HG02623 (cell line): ENCODE measurements at regions not wholly inside any gene's neighbourhood (a gene's known extent, or its start where the extent isn't known, plus 50 kb on each side); places are given as distances from the start of the nearest gene placed in this dataset.

ENCODE experiments used
- ATAC-seq: cut with Tn5 transposase; IDR thresholded peaks from one replicate; pipeline ENCODE4 v1.9.1; 2021; ENCODE audit warnings: moderate library complexity; ENCODE audit not compliant: unreplicated experiment

DNA sequence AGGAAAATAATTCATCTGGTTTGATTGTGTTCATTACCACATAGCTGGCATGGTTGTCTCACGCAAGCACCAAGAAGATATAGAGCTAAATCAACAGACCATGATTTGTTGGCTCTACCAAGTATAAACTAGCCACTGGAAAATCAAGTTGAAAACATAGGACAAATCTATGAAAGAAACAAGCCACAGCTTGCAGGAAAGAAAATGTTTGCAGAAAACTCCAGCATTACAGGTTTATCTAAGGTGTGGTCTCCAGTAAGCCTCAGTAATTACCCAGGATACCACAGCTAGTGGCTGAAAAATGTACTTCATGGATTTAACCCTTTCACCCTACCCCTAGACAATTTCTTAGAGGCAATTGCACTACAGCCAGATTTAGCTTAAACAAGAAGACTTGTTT, 340.6 kb downstream of the SOX2 start:
- ATAC-seq = no peak

DNA sequence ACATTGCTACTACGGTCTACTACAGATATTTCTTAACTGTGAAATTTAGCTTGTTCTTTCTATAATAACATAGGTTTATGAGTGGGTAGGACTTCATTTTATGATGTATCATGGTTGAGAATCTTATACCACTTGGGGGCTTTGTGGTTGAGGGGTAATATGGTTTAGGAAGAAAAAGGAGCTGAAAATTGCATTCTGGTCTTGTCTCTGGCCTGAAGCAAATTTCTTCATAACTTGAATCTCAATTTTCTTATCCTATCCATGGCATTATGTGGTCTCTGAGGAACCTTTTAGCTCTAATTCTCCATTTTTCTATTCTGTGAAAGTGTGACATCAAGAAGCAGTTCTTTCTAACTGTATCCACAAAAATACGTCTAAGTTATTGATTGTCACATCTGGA, 341.0 kb downstream of the SOX2 start:
- ATAC-seq = no peak

DNA sequence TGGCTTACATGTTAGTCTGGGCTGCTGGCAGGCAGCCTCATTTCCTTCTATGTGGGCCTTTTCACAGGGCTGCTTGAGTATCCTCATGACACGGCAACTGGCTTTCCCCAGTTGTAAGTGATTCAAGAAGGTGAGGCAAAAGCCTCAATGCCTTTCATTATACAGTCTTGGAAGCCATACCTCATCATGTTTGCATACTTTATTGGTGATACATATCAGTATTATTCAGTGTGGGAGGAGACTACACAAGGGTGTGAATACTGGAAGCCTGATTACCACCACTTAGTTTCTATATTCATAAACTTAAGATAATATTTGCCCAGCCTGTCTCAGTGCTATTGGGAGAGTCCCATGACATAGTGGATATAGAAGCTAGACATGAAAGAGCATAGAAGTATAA, 346.8 kb downstream of the SOX2 start:
- no peak for ATAC-seq

GRCh38 chr3:182063742-182064141, 352.0 kb downstream of the SOX2 start:
- no peak for ATAC-seq

GRCh38 chr3:182067423-182067822, 355.7 kb downstream of the SOX2 start:
- no peak for ATAC-seq

GRCh38 chr3:182078316-182078715, 366.6 kb downstream of the SOX2 start:
- ATAC-seq = no peak

DNA sequence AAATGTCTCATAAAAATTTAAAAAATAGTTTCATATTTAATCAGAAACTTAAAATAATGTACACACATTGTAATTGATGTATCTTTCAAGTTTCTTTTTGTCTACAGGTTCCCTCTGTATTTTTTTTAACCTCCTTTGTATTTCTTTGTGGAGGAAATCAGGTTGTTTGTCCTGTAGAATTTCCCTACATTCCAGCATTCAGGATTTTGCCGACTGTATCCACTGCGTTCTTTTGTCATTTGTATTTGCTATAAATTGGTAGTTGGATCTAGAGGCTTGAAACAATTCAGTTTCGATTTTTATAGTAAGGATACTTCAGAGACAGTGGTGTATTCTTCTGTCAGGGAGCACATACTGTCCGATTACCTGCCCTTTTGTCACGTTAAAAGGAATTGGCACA, 367.2 kb downstream of the SOX2 start:
- no peak for ATAC-seq

DNA sequence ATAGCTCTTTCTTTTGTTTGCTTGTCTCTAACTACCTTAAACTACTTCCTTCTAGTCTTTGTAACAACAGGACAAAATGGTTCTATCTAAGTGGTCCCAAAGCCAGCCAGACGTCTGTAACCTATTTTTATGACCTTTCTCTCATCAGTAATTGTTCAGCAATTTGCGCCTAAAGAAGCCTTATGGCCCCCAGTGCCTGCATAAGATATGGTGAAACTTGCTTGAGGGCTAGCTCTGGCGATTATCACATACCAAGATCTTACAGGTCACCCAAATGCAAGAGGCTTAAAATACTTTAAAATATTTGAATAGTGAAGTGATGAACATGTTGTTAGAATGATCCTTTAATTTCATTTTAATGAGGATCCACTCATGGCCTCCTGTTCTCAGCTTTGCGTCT, 369.4 kb downstream of the SOX2 start:
- ATAC-seq = no peak

DNA sequence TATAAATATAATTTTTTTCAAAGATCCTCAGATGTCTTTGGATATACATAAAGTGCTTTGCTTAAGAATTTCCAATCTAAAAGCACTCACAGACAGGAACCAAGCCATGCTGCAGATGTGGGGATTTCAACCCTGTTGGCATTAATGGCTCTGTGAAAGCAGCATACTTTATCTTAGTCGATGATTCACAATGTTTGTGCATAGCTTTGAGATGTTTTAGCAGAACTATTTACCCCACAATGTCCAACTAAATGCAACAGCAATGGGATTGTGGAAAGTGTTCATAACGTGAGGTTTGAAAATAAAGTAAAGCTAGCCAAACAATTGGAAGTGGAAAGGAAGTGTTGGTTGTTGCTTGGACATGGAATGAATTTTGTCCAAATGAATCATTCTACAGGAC, 371.4 kb downstream of the SOX2 start:
- no peak for ATAC-seq

DNA sequence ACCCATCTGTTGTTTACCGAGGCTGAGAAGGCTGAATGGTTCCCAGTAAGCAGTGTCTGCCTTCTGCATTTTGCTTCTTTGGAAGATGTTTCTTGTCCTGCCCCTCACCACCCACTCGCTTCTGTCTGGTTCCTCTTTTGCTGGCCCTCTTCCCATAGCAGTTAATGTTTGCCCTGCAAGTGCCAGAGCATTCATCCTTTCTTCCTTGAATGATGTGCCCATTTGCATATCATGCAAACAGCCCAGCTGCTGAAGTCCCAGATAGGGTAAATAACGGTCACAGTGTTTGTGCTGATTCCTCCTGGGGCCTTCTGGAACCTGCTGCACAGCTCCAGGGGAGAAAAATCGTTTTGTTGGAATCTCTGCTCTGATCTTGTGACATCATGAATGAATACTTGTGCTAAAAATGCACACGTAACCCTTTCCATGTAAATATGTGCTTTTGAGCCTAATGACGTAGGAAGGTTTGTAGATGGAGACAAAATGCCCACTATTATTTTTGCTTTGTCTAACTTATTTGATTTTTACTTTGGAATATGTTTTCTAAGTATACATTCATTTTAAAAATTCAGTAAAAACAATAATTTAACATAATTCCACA, 381.0 kb downstream of the SOX2 start:
- peak; percentile 50 for ATAC-seq

DNA sequence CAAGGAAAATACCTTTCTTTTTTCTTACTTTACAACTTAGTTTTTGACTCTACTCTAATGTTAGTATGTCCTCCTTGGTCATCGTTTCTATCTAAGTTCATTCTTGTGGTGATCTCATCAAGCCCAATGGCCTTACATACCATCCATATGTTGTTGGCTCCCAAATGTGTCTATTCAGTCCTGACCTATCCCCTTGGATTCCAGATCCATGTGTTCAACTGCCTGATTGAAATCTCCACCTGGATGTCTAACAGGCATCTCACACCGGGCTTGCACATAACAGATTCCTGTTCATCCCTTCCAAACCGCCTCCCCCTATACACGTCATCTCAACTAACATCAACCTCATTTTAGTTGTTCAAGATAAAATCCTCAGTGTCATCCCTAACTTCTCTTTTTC, 382.6 kb downstream of the SOX2 start:
- no peak for ATAC-seq

DNA sequence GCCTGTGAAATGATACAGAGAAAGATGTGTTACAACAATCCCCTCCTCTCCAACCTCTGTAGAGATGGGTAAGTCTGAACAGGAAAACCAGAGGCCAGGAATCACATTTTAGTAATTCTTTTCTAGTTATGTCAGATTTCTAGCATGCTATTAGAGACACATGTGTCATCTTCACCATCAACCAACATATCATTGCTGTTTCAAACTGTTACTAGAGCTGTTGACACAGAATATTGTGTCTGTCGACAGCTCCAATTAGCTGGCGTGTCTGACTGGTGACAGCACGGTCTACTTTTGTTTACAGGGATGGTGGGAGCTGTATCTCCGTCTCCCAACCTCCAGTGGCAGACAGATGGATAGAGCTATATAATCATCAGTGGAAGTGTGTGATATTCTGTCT, 393.2 kb downstream of the SOX2 start:
- no peak for ATAC-seq

DNA sequence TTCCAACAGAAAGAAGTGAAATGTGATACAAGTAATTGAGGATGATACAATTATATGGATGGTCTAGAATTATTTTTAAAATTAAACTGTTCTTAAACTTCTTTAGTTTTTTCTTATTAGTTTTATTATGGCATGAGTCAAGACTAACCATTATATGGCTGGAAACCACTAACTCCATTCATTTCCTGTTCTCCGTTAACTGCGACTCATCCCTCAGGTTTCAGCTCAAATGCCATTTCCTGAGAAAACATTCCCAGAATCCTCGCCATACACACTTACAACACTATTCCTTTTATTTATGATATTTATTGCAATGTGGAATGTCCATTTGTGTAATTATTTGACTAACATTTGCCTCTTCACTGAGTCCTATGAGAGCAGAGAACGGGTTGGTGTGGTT, 394.1 kb downstream of the SOX2 start:
- ATAC-seq = no peak

DNA sequence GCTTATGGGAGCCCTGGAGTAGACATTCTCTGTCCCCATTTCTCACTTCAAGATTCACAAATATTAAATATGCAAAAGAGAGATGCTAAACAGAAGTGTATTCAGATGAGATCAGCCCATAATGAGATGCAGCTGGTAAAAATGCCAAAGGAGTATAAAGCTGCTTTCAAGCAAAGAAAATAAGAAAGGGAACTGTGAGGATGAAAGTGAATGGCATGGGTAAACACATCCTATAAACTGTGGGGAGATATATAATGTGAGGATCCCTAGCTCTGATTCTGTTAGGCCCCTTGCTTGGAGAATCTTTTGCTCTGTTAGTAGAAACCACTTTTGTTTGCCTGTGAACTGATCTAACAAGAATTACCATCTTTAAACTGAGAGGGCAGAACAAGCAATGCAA, 396.6 kb downstream of the SOX2 start:
- no peak for ATAC-seq

DNA sequence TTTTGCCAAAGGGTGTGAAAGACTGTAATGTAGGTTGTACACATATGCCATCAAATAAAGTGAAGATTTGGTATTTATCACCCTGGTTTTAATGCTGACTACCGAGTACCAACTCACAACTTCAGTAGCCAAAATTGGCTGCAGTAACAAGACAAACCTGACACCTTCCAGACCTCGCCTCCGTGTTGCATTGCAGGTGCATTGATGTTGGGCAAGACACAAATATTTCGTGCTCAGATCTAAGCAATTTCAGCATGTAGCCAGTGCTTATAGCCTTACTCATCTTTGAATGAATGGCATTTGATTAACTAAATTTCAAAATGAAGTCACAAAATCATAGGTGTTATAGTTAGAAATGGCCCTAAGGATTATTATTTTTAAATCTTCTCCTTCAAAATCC, 400.2 kb downstream of the SOX2 start:
- no peak for ATAC-seq

DNA sequence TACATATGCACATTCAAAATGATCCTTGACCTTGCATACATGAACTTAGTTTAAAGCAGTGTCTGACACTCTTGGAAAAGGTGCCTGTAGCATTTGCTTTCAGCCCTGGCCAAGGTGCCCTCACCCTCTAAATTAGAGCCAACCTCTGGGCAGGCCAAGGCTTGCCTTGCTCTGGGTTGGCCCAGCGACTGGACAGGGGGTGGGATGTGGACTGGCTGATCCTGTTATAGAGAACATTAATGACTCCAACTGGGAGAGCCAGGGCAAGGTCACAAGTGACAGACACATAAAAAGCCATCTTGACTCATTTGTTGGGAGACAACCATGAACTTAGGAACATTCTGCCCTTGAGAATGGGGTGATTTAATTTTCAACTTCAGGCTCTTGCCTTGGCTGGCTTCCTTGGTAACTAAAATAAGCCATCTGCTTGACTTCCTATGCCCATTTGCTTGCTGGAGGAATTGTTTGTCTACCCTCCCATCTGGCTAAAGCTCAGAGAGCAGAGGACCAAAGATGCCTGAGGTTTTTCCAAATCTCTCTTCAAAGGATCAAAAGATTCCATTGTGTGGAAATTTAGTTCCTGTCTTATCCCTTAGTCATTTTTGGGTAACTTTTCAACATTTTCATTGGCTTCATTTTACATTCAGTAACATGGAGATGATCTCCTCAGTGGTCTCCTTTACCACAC, 403.7 kb downstream of the SOX2 start:
- ATAC-seq = no peak

DNA sequence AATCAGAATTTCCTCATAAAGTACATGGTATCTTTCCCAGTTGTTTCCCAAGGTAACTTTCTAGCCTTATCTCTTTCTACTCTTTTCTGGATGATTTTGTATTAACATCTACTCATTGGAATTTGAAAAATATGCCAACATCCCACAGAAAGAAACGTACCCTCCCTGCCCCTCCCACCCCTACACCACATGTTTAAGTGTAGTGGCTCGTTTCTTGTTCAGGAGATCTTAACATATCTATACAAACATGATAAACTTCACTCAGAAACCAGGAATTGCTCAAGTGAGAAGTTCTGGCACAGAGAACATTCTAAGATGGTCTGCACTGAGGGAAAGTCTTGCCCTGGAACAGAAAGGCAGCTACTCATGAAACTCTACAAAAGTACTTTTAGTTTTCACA, 404.7 kb downstream of the SOX2 start:
- ATAC-seq = no peak

- no peak for ATAC-seq
Observed at GRCh38 chr3:182117131-182117530, 405.4 kb downstream of the SOX2 start.

DNA sequence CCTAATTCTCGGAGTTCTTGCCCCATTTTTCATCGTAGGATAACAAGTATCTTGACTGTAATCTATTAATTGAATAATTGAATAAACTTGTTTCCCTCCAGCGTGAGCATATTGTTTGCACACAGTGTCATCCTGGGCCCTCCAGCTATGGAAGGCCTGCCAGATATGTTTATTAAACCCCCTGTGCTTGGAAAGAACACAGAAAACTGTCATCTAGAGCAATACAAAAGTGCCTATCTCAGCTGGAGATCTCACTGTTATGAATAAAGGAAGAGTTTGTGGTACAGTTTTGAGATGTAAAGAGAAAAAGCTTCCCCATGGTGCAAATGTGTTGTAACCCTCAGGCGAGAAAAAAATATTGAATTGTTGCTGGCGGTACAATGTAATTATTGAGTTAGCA, 405.9 kb downstream of the SOX2 start:
- no peak for ATAC-seq

DNA sequence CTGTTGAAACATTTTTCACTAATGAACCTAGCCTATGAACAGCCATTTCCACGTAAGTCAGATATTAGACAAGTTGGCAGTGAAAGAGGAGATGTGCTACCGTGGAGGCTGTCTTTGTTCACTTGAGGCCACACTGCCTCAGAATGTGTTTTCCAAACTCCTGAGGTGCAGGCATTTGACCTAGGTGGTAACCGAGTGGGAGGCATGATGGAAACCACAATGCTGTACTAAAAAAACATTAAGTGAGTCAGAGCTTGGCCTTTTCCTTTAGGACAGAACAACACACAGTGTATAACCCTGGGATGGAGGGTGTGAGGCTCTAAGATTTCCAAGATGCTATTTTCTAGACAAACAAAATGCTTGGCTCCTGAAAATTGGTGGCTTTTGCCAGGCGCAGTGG, 406.3 kb downstream of the SOX2 start:
- ATAC-seq = no peak

- no peak for ATAC-seq
Observed at GRCh38 chr3:182121401-182121800, 409.7 kb downstream of the SOX2 start.

GRCh38 chr3:182122779-182123178, 411.1 kb downstream of the SOX2 start:
- no peak for ATAC-seq

DNA sequence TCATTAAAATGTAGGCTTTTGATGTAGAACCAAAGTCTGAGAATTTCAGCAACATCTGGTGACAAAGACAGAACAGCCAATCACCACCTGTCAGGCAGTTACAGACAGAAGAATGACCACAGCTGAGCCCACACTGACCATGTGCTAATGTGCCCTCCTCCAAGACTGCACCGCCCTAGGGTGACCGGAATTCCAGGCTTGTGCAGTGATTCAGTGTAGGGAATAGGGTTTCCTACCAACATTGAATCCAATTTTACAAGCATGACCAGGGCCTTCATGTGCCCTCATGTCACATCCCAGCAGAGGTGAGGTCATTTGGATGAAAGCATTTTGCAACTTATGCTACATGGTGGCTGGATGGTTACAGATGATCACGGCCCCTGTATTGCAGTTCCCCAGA, 412.5 kb downstream of the SOX2 start:
- no peak for ATAC-seq
